ENCODE measurements at regions not wholly inside any gene's neighbourhood (a gene's known extent, or its start where the extent isn't known, plus 50 kb on each side); places are given as distances from the start of the nearest gene placed in this dataset.
A peak's percentile ranks its signal among the peaks of the same experiment; 100 is the strongest.

DNA sequence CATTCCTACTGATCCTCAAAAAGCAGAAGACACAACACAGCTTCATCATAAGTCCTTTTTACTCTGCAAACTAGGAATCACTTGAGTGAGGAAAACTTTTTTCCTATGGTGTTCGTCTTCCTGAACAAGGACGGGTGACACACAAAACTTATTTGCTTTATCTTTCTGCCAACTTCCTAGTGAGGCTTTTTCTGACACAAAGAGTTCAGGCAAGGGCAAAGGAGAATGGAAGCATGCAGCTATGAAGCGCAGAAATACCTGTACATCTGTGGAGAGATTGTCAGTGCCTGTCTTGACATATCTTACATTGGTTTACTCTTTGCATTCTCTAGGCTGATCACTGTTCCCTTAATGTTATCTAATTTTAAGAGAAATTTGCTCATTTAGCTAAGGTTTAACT is 548.0 kb upstream of the IGFBP7 start:
- Histone ChIP-seq H3K4me1 (no peaks in the 10 kb centered on the region), H3K27me3 (no peaks in the 10 kb centered on the region), H3K36me3 (no peaks in the 10 kb centered on the region), H3K4me3 (no peak overlapping the region), H3K27ac (no peak overlapping the region), H3K9me3 (no peaks in the 10 kb centered on the region)
- 33 to 54% methylated on average over 3 of the region's 3 CpGs for WGBS, 2 donors
- intact Hi-C loops (cut with DNase I), result no loop called here
- ATAC-seq (no peak), FAIRE-seq (no peak), DNase-seq (no peak)
- TF ChIP-seq, protein P1, sequence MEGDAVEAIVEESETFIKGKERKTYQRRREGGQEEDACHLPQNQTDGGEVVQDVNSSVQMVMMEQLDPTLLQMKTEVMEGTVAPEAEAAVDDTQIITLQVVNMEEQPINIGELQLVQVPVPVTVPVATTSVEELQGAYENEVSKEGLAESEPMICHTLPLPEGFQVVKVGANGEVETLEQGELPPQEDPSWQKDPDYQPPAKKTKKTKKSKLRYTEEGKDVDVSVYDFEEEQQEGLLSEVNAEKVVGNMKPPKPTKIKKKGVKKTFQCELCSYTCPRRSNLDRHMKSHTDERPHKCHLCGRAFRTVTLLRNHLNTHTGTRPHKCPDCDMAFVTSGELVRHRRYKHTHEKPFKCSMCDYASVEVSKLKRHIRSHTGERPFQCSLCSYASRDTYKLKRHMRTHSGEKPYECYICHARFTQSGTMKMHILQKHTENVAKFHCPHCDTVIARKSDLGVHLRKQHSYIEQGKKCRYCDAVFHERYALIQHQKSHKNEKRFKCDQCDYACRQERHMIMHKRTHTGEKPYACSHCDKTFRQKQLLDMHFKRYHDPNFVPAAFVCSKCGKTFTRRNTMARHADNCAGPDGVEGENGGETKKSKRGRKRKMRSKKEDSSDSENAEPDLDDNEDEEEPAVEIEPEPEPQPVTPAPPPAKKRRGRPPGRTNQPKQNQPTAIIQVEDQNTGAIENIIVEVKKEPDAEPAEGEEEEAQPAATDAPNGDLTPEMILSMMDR (IDR thresholded peaks at IDR 0.05), result no peak

DNA sequence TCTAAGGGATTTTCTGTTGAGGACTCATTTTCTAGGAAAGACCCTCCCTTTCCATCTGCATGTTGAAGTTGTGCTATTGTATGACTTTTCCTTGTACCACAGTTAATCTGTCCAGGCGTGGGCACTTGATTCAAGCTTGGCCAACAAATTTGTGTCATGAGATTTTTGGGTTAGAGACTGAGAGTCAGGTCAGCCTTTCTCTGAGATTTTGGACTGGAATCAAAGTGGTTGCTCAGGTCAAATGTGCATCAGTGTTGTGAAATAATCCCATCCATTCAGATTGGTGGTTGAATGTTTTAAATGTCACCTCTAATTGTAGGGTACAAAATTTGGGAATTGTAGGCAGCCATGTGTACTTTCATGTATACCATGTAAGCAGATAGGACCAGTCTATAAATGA is 545.2 kb upstream of the IGFBP7 start:
- no peaks in the 10 kb centered on the region for H3K4me1 ChIP-seq
- ATAC-seq (no peak), DNase-seq (no peak), FAIRE-seq (no peak)
- 49 to 54% methylated on average over 1 of the region's 1 CpG for WGBS, 2 donors
- intact Hi-C loops (cut with DNase I), result no loop called here
- H3K9me3 ChIP-seq, result no peaks in the 10 kb centered on the region
- H3K36me3 ChIP-seq, result no peaks in the 10 kb centered on the region
- H3K27me3 ChIP-seq, result no peaks in the 10 kb centered on the region
- TF ChIP-seq, protein P1 (IDR thresholded peaks at IDR 0.05), result no peak
- H3K4me3 ChIP-seq, result no peak overlapping the region
- no peak overlapping the region for H3K27ac ChIP-seq

DNA sequence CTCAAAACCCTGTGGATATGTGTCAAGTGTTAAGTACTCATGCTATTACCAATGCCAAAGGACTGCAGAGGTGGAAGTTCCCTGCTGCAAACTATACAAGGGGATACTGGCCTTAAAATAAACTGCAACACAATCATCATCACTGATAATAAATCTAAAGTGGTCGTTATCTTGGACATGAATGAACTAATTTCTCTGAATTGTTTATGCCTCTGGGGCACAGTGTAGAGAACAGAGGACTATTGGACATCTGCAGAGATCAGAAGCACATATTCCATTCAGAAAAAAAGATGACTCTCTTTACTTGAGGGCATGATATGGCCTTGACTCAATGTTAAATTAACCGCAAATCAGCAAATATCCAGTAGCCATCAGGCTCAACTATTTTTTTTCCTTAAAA is 542.6 kb upstream of the IGFBP7 start:
- Histone ChIP-seq H3K4me1 (no peaks in the 10 kb centered on the region), H3K27ac (no peak overlapping the region), H3K4me3 (no peak overlapping the region), H3K36me3 (no peaks in the 10 kb centered on the region), H3K9me3 (no peaks in the 10 kb centered on the region), H3K27me3 (no peaks in the 10 kb centered on the region)
- WGBS, 2 donors, result 66 to 76% methylated on average over 2 of the region's 2 CpGs
- no peak for DNase-seq
- ATAC-seq, result no peak
- TF ChIP-seq, protein P1 (IDR thresholded peaks at IDR 0.05), result no peak
- no peak for FAIRE-seq
- intact Hi-C loops (cut with DNase I), result no loop called here

DNA sequence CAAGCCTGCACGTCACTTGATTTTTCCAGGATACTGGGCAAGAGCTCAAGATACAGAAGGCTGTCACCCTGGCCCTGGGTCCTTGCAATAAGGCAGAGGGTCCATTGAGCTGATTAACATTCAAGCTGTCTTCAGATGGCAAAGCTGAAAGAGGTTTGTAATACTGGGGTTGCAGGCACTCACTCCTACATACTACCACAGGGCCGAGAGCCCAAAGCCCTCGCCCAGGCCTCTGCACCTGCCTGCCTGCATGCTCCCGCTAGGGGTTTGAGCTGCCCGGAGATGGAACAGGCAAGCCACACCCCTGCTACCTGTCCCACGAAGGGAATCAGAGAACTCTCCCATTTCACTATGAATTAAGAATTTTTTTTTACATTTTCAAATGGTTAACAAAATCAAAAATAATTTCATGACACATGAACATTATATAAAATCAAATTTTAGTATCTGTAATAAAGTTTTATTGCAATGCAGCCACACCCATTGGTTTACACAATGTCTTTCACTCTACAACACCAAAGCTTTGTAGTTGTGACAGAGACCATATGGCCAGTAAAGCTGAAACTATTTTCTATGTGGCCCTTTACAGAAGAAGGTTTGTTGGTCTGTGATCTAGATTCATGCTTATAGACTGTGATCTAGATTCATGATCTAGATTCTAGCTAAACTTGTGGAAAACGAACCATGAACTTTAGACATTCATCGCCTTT is 530.4 kb upstream of the IGFBP7 start:
- Histone ChIP-seq H3K4me3 (no peak overlapping the region), H3K9me3 (no peaks in the 10 kb centered on the region), H3K27me3 (no peaks in the 10 kb centered on the region), H3K4me1 (no peaks in the 10 kb centered on the region), H3K27ac (no peak overlapping the region), H3K36me3 (no peaks in the 10 kb centered on the region)
- intact Hi-C loops (cut with DNase I), result no loop called here
- TF ChIP-seq, protein P1 (IDR thresholded peaks at IDR 0.05), result no peak
- FAIRE-seq (no peak), ATAC-seq (no peak), DNase-seq (peak in 1 of 6 donors; percentile 19)
- WGBS, 2 donors, result 68 to 79% methylated on average over 8 of the region's 8 CpGs

DNA sequence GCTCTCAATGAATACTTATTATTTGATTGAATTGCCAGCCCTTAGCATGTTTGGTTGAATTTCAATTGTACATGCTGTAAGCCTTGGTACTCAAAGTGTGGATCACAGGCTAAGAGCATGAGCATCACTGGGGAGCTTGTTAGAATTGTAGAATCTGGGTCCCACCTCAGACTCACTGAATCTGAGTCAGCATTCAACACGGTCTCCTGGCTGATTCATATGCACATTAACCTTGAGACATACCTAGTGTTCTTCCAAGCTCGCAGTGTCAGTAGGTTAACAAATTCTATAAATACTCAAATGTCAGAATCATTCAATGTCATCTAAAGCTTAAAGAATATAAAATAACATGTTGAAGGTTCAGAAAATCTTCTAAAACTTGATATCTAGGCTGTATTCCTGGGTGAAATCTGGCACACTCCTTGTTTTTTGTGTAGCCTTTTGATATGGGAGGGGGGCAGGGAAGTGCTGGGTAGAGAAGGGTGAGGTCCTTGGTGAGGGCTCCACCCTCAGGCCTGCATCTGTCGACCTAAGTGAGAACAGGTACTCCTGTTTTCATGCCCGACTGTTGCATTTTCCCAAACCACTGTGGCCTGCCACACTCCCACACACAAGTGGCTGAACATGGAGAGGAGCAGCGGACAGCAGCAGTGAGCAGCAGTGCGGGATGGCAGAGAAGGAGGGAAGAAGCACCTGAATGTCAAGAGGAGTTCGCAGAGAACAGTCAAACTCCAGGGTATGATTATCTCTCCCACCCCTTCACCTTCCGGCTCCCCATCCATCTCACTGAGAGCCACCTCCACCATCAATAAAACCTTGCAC is 529.6 kb upstream of the IGFBP7 start:
- no peak for ATAC-seq
- no peak overlapping the region for H3K4me3 ChIP-seq
- H3K36me3 ChIP-seq, result no peaks in the 10 kb centered on the region
- no peaks in the 10 kb centered on the region for H3K27me3 ChIP-seq
- 56 to 70% methylated on average over 8 of the region's 8 CpGs for WGBS, 2 donors
- TF ChIP-seq, protein P1 (IDR thresholded peaks at IDR 0.05), result no peak
- intact Hi-C loops (cut with DNase I), result no loop called here
- DNase-seq, result peak in 1 of 6 donors; percentile 11
- no peaks in the 10 kb centered on the region for H3K9me3 ChIP-seq
- H3K4me1 ChIP-seq, result no peaks in the 10 kb centered on the region
- H3K27ac ChIP-seq, result no peak overlapping the region
- no peak for FAIRE-seq

Data from pancreas (tissue), 10 donors.